ENCODE measurements at regions not wholly inside any gene's neighbourhood (a gene's known extent, or its start where the extent isn't known, plus 50 kb on each side); places are given as distances from the start of the nearest gene placed in this dataset.

DNA sequence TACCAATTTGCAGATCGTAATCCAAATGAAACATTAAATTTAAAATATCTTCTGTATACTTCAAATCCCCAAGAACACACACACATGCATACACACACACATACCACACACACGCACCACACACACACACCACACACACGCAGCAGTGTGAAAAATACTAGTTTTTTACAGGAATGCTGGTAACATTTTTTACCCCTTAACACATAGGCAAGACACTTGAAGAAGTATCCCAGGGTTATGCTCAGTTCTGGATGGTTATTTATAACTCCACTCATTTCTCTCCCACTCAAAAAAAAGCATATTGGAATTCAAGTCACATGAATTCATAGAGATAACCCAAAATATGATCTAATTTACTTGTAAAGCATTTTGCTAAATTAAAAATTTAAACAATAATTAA is 325.5 kb upstream of the SLC7A11 start:
- no peak for DNase-seq (ENCODE audit: low read depth)

- no peak for DNase-seq (ENCODE audit: low read depth)
Measured at GRCh38 chr4:138565576-138565975, 323.4 kb upstream of the SLC7A11 start.

- DNase-seq (ENCODE audit: low read depth), result peak; percentile 40
Measured at GRCh38 chr4:138562544-138562991, 320.4 kb upstream of the SLC7A11 start.

GRCh38 chr4:138561906-138562305 is 319.8 kb upstream of the SLC7A11 start:
- DNase-seq (ENCODE audit: low read depth), result no peak

GRCh38 chr4:138561276-138561880 is 319.2 kb upstream of the SLC7A11 start:
- DNase-seq (ENCODE audit: low read depth), result no peak

DNA sequence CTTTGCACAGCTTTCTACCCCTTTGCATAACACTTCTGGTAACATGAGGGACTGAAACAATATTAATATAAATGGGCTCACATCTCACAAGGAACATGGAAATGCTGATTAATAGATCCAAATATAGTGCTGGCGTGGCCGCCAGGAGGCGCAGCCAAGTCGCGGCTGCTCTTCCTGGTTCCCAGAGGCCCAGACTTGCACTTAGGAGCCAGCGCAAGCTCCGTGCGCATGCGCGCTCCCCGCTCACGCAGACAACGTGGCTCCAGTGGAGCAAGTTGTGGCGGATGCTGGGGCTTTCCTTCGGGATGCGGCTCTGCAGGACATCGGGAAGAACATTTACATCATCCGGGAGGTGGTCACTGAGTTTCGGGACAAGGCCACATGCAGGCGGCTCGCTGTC is 318.3 kb upstream of the SLC7A11 start:
- DNase-seq (ENCODE audit: low read depth), result no peak

DNA sequence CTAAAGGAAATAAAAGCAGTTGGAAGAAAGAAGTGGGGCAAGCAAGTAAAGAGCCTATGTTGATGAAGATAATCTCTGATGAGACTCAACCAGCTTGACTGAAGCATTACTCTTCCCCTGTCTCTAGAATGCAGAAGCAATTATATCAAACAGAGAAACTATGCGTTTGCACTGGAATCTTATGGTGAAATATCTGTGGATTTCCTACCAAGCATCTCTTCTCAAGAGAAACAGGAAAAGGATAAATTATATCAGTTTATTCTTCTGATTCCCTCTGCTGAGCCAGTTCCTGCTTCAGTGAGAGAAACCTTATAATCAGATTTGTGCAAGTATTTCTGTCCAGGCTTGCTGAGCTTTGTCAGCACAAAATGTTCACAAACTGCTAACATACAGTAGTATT is 316.7 kb upstream of the SLC7A11 start:
- DNase-seq (ENCODE audit: low read depth), result no peak

DNA sequence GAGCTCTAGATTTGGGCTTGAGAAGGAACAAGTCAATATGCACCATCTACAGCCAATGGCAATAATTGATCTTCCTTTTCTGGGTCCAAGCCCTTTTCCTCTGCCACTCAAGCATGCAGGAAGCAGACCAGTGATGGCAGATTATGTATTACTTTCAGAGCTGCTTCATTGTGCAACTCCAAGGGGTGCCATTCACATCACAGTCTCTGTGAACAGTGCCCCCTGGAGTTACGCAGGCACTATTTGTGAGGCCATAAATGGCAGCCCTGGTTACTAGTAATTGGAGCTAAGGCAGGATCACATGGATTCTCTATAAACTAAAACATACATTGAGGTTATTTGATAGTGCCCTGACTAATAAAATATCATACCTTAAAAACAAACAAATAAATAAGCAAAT is 313.4 kb upstream of the SLC7A11 start:
- peak; percentile 15 for DNase-seq (ENCODE audit: low read depth)

- no peak for DNase-seq (ENCODE audit: low read depth)
Measured at GRCh38 chr4:138555108-138555507, 313.0 kb upstream of the SLC7A11 start.

DNA sequence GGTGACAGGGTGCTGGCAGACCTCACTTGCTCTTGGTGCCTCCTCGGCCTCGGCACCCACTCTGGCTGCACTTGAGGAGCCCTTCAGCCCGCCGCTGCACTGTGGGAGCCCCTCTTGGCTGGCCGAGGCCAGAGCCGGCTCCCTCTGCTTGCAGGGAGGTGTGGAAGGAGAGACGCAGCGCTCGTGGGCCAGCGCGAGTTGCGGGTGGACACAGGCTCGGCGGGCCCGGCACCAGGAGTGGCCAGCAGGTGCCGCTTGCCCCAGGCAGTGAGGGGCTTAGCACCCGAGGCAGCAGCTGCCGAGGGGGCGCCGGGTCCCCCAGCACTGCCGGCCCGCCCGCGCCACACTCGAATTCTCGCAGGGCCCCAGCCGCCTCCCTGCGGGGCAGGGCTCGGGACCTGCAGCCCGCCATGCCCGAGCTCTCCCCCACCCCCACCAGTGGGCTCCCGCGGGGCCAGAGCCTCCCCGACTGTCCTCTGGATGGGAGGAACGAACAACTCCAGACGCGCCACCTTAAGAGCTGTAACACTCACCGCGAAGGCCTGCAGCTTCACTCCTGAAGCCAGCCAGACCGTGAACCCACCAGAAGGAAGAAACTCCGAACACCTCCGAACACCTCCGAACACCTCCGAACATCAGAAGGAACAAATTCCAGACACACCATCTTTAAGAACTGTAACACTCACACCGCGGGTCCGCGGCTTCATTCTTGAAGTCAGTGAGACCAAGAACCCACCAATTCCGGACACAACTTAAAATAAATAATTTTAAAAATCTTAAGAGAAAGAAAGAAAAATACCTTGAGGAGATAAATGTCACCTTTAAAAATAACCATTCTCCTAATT is 311.1 kb upstream of the SLC7A11 start:
- no peak for DNase-seq (ENCODE audit: low read depth)

DNA sequence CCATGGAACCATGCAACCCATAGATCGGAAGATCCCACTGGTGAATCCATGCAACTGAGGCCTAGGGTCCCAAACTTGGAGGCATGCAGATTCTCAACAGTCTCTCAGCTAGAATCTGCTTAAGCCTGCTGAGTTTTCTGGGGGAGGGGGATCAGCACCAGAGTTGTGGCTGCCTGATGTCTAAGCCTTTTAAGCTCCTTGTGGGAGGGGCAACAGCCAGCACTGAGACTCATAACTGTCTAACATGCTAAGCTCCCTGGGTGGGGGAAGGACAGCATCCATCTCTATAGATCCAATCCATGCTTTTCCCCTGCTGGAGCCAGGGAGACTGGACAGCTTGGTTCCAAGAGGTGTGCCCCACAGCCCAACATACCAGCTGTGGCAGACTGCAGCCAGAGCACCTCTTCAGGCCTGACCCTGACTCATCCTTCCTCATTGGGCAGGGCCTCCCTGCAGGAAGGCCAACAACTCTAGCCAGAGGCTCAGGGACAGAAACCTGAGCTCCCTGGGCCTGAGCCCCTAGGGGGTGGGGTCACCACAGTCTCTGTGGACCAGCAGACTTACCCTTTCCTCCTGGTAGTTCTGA is 300.1 kb upstream of the SLC7A11 start:
- DNase-seq (ENCODE audit: low read depth), result peak; percentile 81

GRCh38 chr4:138540056-138540800 is 298.1 kb upstream of the SLC7A11 start:
- peak; percentile 86 for DNase-seq (ENCODE audit: low read depth)

GRCh38 chr4:138538743-138539142 is 296.6 kb upstream of the SLC7A11 start:
- DNase-seq (ENCODE audit: low read depth), result no peak

DNA sequence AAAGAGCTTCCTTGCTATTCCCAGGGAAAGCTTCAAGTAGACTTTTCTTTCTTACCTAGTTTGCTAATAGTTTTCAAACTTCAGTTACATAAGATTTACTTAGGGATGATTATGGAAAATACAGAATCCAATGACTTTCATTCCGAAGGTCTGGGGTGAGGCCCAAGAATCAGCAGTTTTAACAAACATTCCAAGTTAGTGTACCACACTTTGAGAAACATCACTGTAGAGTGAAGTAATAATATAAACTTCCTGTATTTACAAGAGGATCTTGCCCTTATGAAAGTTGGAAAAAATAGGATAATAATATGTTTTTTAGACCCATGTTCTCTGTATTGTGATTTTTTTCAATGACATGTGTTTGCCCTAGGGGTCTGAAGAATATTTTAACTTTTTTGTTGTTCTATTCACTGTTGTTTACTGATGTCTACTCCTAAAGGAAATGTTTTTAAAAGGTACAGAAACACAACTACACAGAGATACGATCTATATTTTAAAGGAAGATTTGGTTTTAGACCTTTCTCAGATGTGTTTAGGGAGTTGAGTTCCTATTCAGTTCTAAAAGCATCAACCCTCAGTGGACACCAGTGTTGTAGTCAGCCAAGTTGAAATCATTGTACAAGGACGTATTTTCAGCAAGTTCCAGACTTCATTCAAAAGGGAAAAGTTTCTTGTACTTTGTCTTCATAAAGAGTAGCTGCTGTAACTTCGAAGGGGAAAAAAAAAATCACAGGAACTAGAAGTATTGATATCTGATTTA is 295.8 kb upstream of the SLC7A11 start:
- DNase-seq (ENCODE audit: low read depth), result no peak

DNA sequence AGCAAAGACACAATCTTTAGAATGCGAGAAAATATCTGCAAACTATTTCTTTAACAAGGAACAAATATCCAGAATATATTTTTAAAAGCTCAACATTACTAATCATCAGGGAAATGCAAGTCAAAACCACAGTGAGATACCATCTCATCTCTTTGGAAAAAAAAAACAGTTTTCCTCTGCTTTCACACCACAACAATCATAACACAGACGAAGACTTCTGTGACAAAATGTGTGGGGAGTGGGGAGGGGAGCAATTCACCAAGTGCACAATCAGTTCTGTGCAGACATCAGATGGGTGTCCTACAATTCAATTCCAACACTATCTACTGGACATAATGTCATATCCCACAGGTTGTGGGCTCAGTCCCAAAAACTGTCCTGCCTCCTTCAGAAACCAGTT is 293.2 kb upstream of the SLC7A11 start:
- DNase-seq (ENCODE audit: low read depth), result peak; percentile 79

GRCh38 chr4:138522366-138522765 is 280.2 kb upstream of the SLC7A11 start:
- DNase-seq (ENCODE audit: low read depth), result peak; percentile 12

GRCh38 chr4:138521809-138522208 is 279.7 kb upstream of the SLC7A11 start:
- no peak for DNase-seq (ENCODE audit: low read depth)

- no peak for DNase-seq (ENCODE audit: low read depth)
Measured at GRCh38 chr4:138519436-138519835, 277.3 kb upstream of the SLC7A11 start.

DNA sequence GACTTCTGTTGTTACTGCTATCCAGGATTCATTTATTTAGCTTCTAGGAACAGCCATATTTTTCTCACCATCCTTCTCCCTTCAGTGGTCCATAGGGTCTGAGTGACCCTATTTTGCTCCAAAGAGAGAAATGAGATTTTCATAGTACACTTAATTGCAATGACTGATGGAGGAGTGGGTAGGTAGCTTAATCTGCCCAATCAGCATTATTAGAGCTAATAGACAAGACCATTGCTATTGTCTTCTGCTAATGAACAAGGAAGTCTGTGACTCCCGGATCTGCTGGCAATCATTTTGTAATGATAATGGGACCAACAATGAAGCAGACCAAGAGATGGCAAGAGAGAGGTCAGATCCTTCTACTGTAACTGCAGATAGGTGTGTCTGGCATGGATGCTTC is 271.4 kb upstream of the SLC7A11 start:
- DNase-seq (ENCODE audit: low read depth), result no peak

DNA sequence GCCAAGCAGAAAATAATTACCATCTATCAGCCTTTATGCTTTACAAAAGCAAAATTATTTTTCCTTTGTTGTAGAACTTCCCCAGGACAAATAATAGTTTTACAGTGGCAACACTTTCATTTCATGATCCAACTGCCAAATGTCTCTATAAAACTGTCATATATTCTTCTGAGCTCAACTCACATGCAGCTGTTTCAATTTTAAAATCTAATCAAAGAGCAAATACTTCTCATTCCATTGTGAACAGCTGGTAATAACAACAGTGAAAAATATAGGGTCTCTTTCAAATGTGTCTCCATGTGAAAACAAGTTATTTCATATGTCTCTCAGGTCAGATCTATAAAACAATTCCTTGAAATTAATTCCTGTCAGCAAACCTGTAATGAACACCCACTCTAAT is 270.6 kb upstream of the SLC7A11 start:
- no peak for DNase-seq (ENCODE audit: low read depth)

DNA sequence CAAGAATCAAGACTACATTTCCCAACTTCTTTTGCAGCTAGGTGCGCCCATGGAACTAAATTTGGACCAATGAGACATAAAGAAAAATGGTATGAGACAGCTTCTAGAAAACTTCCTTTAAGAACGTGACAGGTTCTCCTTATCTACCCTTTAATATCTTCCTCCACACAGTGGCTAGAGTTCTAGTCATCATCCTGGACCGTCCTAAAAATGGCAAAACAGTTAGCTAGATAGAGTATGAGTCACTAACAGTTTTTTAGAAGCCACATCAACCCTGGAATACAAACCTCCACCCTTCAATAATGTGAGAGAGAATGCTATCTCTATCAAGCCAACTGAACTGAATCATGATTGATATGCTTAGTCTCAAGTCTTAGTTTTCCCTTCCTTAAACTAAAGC is 267.9 kb upstream of the SLC7A11 start:
- DNase-seq (ENCODE audit: low read depth), result peak; percentile 61

DNA sequence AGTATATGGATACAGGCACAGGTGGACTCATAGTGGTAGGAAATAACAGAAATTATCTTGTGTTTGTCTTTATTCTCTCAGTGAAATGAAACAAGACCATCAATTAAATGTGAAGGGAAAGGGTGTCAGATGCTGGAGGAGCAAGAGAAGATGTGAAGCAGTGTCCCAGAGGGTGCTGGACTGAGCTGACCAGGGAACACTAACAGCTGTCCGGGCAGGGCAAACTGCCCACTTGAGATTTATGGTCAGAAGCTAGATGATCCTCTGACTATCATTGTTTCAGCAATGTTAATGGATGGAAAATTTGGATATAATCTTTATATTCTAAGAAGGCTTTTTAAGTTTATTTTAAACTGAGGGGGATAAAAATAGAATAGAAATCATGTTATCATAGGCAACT is 267.2 kb upstream of the SLC7A11 start:
- DNase-seq (ENCODE audit: low read depth), result no peak
